Muscle layer of colon (tissue), 2 donors: ENCODE measurements at regions not wholly inside any gene's neighbourhood (a gene's known extent, or its start where the extent isn't known, plus 50 kb on each side); places are given as distances from the start of the nearest gene placed in this dataset.

Experiments used
- H3K27ac ChIP-seq: one replicate; pipeline ENCODE4 v1.7.0; 2013; ENCODE audit warnings: low read depth, mild to moderate bottlenecking, low read length, moderate library complexity
- H3K27me3 ChIP-seq, 2 donors: one replicate each; pipeline ENCODE4 v1.7.0; 2013; ENCODE audit warnings: low read length in 2 of 2, mild to moderate bottlenecking in 2 of 2; ENCODE audit not compliant: insufficient read depth in 2 of 2, control insufficient read depth in 1 of 2
- H3K36me3 ChIP-seq: one replicate; pipeline ENCODE4 v1.7.0; 2013; ENCODE audit warnings: mild to moderate bottlenecking, low read length; ENCODE audit not compliant: insufficient read depth
- H3K4me1 ChIP-seq: one replicate; pipeline ENCODE4 v1.7.0; 2013; ENCODE audit warnings: mild to moderate bottlenecking, low read length; ENCODE audit not compliant: insufficient read depth
- H3K4me3 ChIP-seq, 2 donors: one replicate each; pipeline ENCODE4 v1.7.0; 2013; ENCODE audit warnings: low read length in 2 of 2, low read depth in 1 of 2, mild to moderate bottlenecking in 1 of 2, moderate library complexity in 1 of 2
- H3K9ac ChIP-seq: one replicate; pipeline ENCODE4 v1.7.0; 2013; ENCODE audit warnings: low read length
- H3K9me3 ChIP-seq: one replicate; pipeline ENCODE4 v1.7.0; 2013; ENCODE audit warnings: mild to moderate bottlenecking, low read length
- donor health status: abdominal sarcoma.
- donor health status: Adenocarcinoma of cecum.

- Histone ChIP-seq H3K27me3 (no peaks in the 10 kb centered on the region), H3K4me3 (no peak overlapping the region), H3K9ac (no peak overlapping the region), H3K9me3 (no peaks in the 10 kb centered on the region), H3K36me3 (no peaks in the 10 kb centered on the region), H3K27ac (no peak overlapping the region), H3K4me1 (no peaks in the 10 kb centered on the region)
These were observed 1339.2 kb downstream of the AACS start for GRCh38 chr12:126404293-126404881.

- Histone ChIP-seq H3K9me3 (no peaks in the 10 kb centered on the region), H3K27ac (no peak overlapping the region), H3K4me1 (no peaks in the 10 kb centered on the region), H3K36me3 (no peaks in the 10 kb centered on the region), H3K27me3 (no peaks in the 10 kb centered on the region), H3K4me3 (no peak overlapping the region), H3K9ac (no peak overlapping the region)
These were observed 1353.2 kb downstream of the AACS start for GRCh38 chr12:126418400-126418799.

- H3K9me3 ChIP-seq: no peaks in the 10 kb centered on the region
These were observed 1353.9 kb downstream of the AACS start for GRCh38 chr12:126419131-126419530.

GRCh38 chr12:126424696-126425095, 1359.5 kb downstream of the AACS start:
- H3K27ac ChIP-seq: no peak overlapping the region
- H3K9ac ChIP-seq: no peak overlapping the region
- no peak overlapping the region for H3K4me3 ChIP-seq
- H3K36me3 ChIP-seq: no peaks in the 10 kb centered on the region
- H3K9me3 ChIP-seq: no peaks in the 10 kb centered on the region
- no peaks in the 10 kb centered on the region for H3K4me1 ChIP-seq
- no peaks in the 10 kb centered on the region for H3K27me3 ChIP-seq

More at GRCh38 chr12:126419131-126419530, 1353.9 kb downstream of the AACS start:
- Histone ChIP-seq H3K36me3 (no peaks in the 10 kb centered on the region), H3K9ac (no peak overlapping the region), H3K27me3 (no peaks in the 10 kb centered on the region), H3K4me1 (no peaks in the 10 kb centered on the region), H3K27ac (no peak overlapping the region), H3K4me3 (no peak overlapping the region)

GRCh38 chr12:126425264-126425663, 1360.0 kb downstream of the AACS start:
- Histone ChIP-seq H3K27ac (no peak overlapping the region), H3K9me3 (no peaks in the 10 kb centered on the region), H3K9ac (no peak overlapping the region), H3K4me3 (no peak overlapping the region), H3K27me3 (no peaks in the 10 kb centered on the region), H3K36me3 (no peaks in the 10 kb centered on the region), H3K4me1 (no peaks in the 10 kb centered on the region)

- no peaks in the 10 kb centered on the region for H3K4me1 ChIP-seq
- no peaks in the 10 kb centered on the region for H3K9me3 ChIP-seq
- no peaks in the 10 kb centered on the region for H3K27me3 ChIP-seq
- H3K36me3 ChIP-seq: no peaks in the 10 kb centered on the region
- no peak overlapping the region for H3K27ac ChIP-seq
- no peak overlapping the region for H3K9ac ChIP-seq
- no peak overlapping the region for H3K4me3 ChIP-seq
These were observed 1363.5 kb downstream of the AACS start for GRCh38 chr12:126428769-126429168.

GRCh38 chr12:126430921-126431320, 1365.7 kb downstream of the AACS start:
- H3K4me3 ChIP-seq: no peak overlapping the region
- no peaks in the 10 kb centered on the region for H3K36me3 ChIP-seq
- H3K9ac ChIP-seq: no peak overlapping the region
- H3K4me1 ChIP-seq: no peaks in the 10 kb centered on the region
- no peaks in the 10 kb centered on the region for H3K27me3 ChIP-seq
- H3K9me3 ChIP-seq: no peaks in the 10 kb centered on the region
- H3K27ac ChIP-seq: no peak overlapping the region

GRCh38 chr12:126431767-126432166, 1366.5 kb downstream of the AACS start:
- Histone ChIP-seq H3K9ac (no peak overlapping the region), H3K36me3 (no peaks in the 10 kb centered on the region), H3K27ac (no peak overlapping the region), H3K27me3 (no peaks in the 10 kb centered on the region), H3K4me1 (no peaks in the 10 kb centered on the region), H3K9me3 (no peaks in the 10 kb centered on the region), H3K4me3 (no peak overlapping the region)

GRCh38 chr12:126432780-126433179, 1367.5 kb downstream of the AACS start:
- H3K36me3 ChIP-seq: no peaks in the 10 kb centered on the region
- no peak overlapping the region for H3K27ac ChIP-seq
- no peak overlapping the region for H3K9ac ChIP-seq
- H3K4me1 ChIP-seq: no peaks in the 10 kb centered on the region
- H3K27me3 ChIP-seq: no peaks in the 10 kb centered on the region
- no peak overlapping the region for H3K4me3 ChIP-seq
- no peaks in the 10 kb centered on the region for H3K9me3 ChIP-seq

- Histone ChIP-seq H3K9me3 (no peaks in the 10 kb centered on the region), H3K9ac (no peak overlapping the region), H3K27ac (no peak overlapping the region), H3K4me3 (no peak overlapping the region), H3K36me3 (no peaks in the 10 kb centered on the region), H3K4me1 (no peaks in the 10 kb centered on the region), H3K27me3 (no peaks in the 10 kb centered on the region)
These were observed 1369.3 kb downstream of the AACS start for GRCh38 chr12:126434412-126434985.

- Histone ChIP-seq H3K9me3 (no peaks in the 10 kb centered on the region), H3K27ac (no peak overlapping the region), H3K4me3 (no peak overlapping the region), H3K36me3 (no peaks in the 10 kb centered on the region), H3K27me3 (no peaks in the 10 kb centered on the region), H3K9ac (no peak overlapping the region), H3K4me1 (no peaks in the 10 kb centered on the region)
These were observed 1370.8 kb downstream of the AACS start for GRCh38 chr12:126436041-126436440.

- Histone ChIP-seq H3K9me3 (no peaks in the 10 kb centered on the region), H3K4me1 (no peaks in the 10 kb centered on the region), H3K36me3 (no peaks in the 10 kb centered on the region), H3K27ac (no peak overlapping the region), H3K27me3 (no peaks in the 10 kb centered on the region), H3K4me3 (no peak overlapping the region), H3K9ac (no peak overlapping the region)
These were observed 1372.7 kb downstream of the AACS start for GRCh38 chr12:126437934-126438333.
